Osteoblast (primary cell): ENCODE measurements at regions not wholly inside any gene's neighbourhood (a gene's known extent, or its start where the extent isn't known, plus 50 kb on each side); places are given as distances from the start of the nearest gene placed in this dataset.
A peak's percentile ranks its signal among the peaks of the same experiment; 100 is the strongest.

Source experiments
- DNase-seq: peaks from one replicate; pipeline ENCODE4 v3.0.0; 2011; ENCODE audit warnings: low spot score, mixed read lengths; ENCODE audit not compliant: insufficient read length; ENCODE audit errors: missing footprints
- H2AFZ ChIP-seq: 2 replicates; pipeline ENCODE4 v1.6.0; 2011; ENCODE audit warnings: mild to moderate bottlenecking, low read length
- H3K27ac ChIP-seq: 2 replicates; pipeline ENCODE4 v1.5.1; 2011; ENCODE audit warnings: mild to moderate bottlenecking, low read depth, low read length, moderate library complexity
- H3K27me3 ChIP-seq: 2 replicates; pipeline ENCODE4 v1.6.0; 2012; ENCODE audit warnings: mild to moderate bottlenecking, control low read depth, inconsistent platforms, low read length, moderate library complexity; ENCODE audit not compliant: insufficient read depth
- H3K36me3 ChIP-seq: 2 replicates; pipeline ENCODE4 v1.5.1; 2011; ENCODE audit warnings: mild to moderate bottlenecking, low read length, control low read depth, moderate library complexity; ENCODE audit not compliant: insufficient read depth
- H3K4me1 ChIP-seq: 2 replicates; pipeline ENCODE4 v1.5.1; 2011; ENCODE audit warnings: mild to moderate bottlenecking, low read length, control low read depth, moderate library complexity; ENCODE audit not compliant: insufficient read depth
- H3K4me2 ChIP-seq: 2 replicates; pipeline ENCODE4 v1.6.0; 2011; ENCODE audit warnings: mild to moderate bottlenecking, low read length; ENCODE audit not compliant: insufficient read depth
- H3K4me3 ChIP-seq: fragments of 200-600 bp; sonication (generic); 3 replicates; pipeline ENCODE4 v1.5.1; 2012; ENCODE audit warnings: mild to moderate bottlenecking, low read length, inconsistent platforms; ENCODE audit not compliant: insufficient read depth
- H3K79me2 ChIP-seq: 2 replicates; pipeline ENCODE4 v1.6.0; 2012; ENCODE audit warnings: mild to moderate bottlenecking, low read length, control low read depth, inconsistent platforms; ENCODE audit not compliant: insufficient read depth
- H3K9me3 ChIP-seq: 2 replicates; pipeline ENCODE4 v1.5.1; 2011; ENCODE audit warnings: low read depth, low read length, control low read depth
- H4K20me1 ChIP-seq: 2 replicates; pipeline ENCODE4 v1.6.0; 2012; ENCODE audit warnings: mild to moderate bottlenecking, low read length, control low read depth; ENCODE audit not compliant: insufficient read depth
- TF ChIP-seq, protein P1 (sequence below): IDR thresholded peaks from 2 replicates; pipeline ENCODE4 v1.5.1; 2011; ENCODE audit warnings: mild to moderate bottlenecking, low read depth, low read length, moderate library complexity; ENCODE audit errors: extremely low read depth

DNA sequence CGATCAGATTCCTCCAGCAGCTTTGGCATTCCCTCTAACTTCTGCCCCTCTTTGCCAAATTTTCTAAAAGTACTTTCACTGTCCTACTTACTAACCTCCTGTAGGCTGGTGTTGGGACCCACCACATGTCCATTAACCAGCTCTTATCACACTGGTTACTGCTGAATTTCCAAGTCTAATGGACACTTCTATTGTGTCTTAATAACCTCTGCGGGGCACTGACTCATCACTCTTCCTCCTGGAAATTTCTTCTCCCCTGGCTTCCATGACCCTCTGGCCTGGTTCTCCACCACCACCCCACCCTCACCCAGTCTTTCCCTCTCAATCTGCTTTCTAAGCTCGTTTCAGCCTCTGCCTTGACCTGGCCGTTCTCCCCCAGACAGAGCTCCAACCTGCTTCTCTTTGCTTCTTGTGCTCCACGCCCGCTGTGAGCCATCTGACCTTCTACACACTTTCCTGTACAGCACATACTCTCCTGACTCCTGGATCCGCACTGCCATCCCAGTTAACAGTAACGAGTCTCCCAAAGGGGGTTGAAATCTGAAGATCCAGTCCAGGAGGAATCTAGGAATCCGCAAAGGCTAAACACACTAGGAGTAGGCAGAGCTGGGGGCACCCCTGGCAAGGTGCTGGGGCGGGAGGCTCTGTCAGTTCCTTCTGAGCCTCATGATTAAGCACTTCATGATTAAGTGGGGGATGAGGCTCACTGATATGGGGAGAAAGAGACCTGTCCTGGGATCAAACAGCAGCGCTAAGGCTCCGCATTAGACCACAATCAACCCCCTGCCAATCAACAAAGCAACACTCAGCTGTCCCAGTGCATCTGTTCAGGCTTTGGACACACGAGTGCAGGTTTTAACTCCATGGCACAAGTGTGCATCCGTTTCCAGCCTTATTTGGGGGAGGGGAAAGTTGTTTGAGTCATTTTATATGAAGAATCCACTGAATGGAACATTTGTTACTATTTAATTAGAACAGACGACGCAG, 146.3 kb downstream of the LY86 start:
- H2AFZ ChIP-seq = no peak overlapping the region
- H3K4me2 ChIP-seq = no peak overlapping the region
- peak; percentile 19 for DNase-seq
- TF ChIP-seq, protein P1, sequence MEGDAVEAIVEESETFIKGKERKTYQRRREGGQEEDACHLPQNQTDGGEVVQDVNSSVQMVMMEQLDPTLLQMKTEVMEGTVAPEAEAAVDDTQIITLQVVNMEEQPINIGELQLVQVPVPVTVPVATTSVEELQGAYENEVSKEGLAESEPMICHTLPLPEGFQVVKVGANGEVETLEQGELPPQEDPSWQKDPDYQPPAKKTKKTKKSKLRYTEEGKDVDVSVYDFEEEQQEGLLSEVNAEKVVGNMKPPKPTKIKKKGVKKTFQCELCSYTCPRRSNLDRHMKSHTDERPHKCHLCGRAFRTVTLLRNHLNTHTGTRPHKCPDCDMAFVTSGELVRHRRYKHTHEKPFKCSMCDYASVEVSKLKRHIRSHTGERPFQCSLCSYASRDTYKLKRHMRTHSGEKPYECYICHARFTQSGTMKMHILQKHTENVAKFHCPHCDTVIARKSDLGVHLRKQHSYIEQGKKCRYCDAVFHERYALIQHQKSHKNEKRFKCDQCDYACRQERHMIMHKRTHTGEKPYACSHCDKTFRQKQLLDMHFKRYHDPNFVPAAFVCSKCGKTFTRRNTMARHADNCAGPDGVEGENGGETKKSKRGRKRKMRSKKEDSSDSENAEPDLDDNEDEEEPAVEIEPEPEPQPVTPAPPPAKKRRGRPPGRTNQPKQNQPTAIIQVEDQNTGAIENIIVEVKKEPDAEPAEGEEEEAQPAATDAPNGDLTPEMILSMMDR = no peak
- H3K27ac ChIP-seq = no peak overlapping the region
- H4K20me1 ChIP-seq = no peaks in the 10 kb centered on the region
- H3K9me3 ChIP-seq = no peaks in the 10 kb centered on the region
- peaks cover 8% of the 10 kb centered on the region for H3K4me1 ChIP-seq
- H3K4me3 ChIP-seq = no peak overlapping the region
- H3K36me3 ChIP-seq = no peaks in the 10 kb centered on the region
- no peaks in the 10 kb centered on the region for H3K79me2 ChIP-seq
- no peaks in the 10 kb centered on the region for H3K27me3 ChIP-seq

DNA sequence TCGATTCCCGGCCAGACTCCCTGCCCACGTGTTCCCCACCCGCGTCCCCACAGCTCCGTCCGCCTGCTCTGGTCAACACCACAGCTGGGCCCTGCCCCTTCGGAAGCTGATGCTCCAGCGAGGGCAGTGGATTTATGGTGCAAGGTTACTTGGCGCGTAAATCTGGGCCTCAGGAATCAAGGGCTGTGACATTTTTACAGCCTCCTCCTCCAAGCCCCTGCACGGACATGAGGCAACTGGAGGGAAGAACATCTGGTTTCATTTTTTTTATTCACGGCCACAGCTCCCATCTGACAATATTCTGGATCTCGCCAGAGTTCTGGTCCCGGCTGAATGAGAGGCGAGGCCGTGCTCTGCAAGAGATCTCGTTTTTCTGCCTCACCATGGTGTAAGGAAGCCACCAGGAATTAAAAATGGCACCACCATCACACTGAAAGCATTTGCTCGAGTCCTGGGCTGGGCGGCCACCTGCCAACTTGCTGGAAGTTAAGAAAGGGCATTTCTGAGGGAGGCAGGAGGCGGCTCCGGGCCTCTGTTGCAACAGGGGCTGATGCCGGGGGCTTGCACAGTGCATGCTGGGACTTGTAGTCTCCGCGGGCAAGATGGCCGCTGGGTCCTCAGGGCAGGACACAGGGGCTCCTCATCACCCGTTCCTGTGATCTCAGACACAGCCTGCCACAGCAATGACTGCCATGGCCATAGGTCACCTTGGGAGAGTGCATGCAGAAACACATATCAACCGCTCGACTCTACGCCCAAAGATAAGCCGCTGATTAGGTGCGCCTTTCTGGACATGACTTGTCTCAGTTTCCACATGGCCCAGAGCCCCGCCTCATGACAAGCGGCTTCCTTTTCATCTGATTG, 148.5 kb downstream of the LY86 start:
- peak; percentile 93 for DNase-seq
- H3K4me1 ChIP-seq = peaks cover 4% of the 10 kb centered on the region
- H3K79me2 ChIP-seq = no peaks in the 10 kb centered on the region
- TF ChIP-seq, protein P1 = no peak
- no peaks in the 10 kb centered on the region for H4K20me1 ChIP-seq
- no peaks in the 10 kb centered on the region for H3K36me3 ChIP-seq
- peak overlapping the region; percentile 70 for H3K4me3 ChIP-seq
- H2AFZ ChIP-seq = peak overlapping the region; percentile 97
- no peak overlapping the region for H3K27ac ChIP-seq
- no peaks in the 10 kb centered on the region for H3K9me3 ChIP-seq
- H3K27me3 ChIP-seq = peaks cover 3% of the 10 kb centered on the region
- peak overlapping the region; percentile 90 for H3K4me2 ChIP-seq

DNA sequence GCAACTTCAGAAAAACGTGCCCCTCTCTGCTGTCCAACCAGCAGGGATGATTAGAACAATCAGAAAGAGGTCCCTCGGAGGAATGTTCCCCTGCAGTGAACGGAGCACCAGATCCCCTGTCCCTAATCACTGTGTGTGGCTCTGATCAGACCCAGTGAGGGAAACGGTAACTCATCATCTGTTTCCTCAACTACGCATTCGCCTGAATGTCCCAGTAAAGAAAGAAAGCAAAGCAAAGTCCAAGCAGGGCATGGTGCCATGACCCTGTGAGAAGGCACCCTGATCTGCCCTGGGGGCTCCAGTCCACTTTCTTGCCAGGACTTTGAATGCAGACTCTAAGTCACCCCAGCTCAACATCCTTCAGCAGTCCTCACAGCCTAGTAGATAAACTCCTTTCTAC, 149.2 kb downstream of the LY86 start:
- H3K4me3 ChIP-seq = peak overlapping the region; percentile 70

More for the DNA sequence above, 149.2 kb downstream of the LY86 start:
- Histone ChIP-seq H3K36me3 (no peaks in the 10 kb centered on the region), H4K20me1 (no peaks in the 10 kb centered on the region), H3K79me2 (no peaks in the 10 kb centered on the region), H2AFZ (peak overlapping the region; percentile 97), H3K27me3 (peaks cover 3% of the 10 kb centered on the region), H3K27ac (no peak overlapping the region), H3K4me2 (peak overlapping the region; percentile 90), H3K4me1 (peaks cover 4% of the 10 kb centered on the region), H3K9me3 (no peaks in the 10 kb centered on the region)
- DNase-seq = no peak
- TF ChIP-seq, protein P1 = no peak
